ENCODE measurements at regions not wholly inside any gene's neighbourhood (a gene's known extent, or its start where the extent isn't known, plus 50 kb on each side); places are given as distances from the start of the nearest gene placed in this dataset.

DNA sequence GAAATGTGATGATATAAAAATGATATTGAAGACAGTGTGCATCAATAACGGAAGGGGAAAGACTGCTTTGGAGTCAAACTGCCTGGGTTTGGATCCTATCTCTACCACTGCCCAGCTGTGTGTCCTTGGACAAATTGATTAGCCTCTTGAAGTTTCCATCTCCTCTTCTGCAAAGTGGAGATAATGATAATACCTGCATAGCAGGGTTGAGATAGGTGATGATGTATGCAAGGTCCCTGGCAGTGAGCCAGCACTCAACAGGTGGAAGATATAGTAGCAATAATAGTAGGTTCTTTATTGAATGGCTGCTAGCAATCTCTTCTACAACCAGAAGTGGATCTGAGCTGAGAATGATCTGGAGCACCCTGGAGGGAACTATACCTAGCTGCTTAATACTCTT is 166.7 kb downstream of the MIS18A start:
- Mint-ChIP-seq H3K9me3 (no peaks in the 10 kb centered on the region), H3K27me3 (peaks cover 6 to 17% of the 10 kb centered on the region in 2 donors), H3K36me3 (no peaks in the 10 kb centered on the region), H3K27ac (no peak overlapping the region), H3K4me3 (no peak overlapping the region), H3K4me1 (no peaks in the 10 kb centered on the region)
- Histone ChIP-seq H3K4me1 (ENCODE audit: insufficient read depth, low read length) (no peaks in the 10 kb centered on the region), H3K27me3 (ENCODE audit: insufficient read depth, low read length, poor library complexity, severe bottlenecking) (no peaks in the 10 kb centered on the region), H3K4me3 (ENCODE audit: low read length) (no peak overlapping the region), H3K36me3 (ENCODE audit: insufficient read depth, low read length) (no peaks in the 10 kb centered on the region), H3K27ac (ENCODE audit: low read depth, low read length) (no peak overlapping the region), H3K9me3 (ENCODE audit: low read length) (no peaks in the 10 kb centered on the region)
- ChIA-PET POLR2A (no interaction called here), CTCF (no interaction called here)
- no peak for DNase-seq

DNA sequence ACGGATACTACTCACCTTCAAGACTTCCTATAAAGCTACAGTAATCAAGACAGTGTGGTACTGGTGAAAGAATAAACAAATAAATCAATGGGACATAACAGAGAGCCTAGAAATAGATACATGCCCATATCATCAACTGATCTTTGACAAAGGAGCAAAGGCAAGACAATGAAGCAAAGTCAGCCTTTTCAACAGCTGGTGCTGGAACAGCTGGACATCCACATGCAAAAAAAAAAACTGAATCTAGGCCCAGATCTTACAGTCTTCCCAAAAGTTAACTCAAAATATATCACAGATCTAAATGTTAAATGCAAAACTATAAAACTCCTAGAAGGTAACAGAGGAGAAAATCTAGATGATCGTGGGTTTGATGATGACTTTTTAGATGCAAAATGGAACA is 170.3 kb downstream of the MIS18A start:
- H3K9me3 ChIP-seq (ENCODE audit: low read length): no peaks in the 10 kb centered on the region
- ChIA-PET CTCF (no interaction called here), POLR2A (no interaction called here)
- Mint-ChIP-seq H3K4me3 (no peak overlapping the region), H3K27ac (no peak overlapping the region), H3K36me3 (no peaks in the 10 kb centered on the region), H3K4me1 (no peaks in the 10 kb centered on the region), H3K9me3 (peaks cover 0 to 5% (median 0%) of the 10 kb centered on the region in 5 donors), H3K27me3 (peaks cover 8 to 10% of the 10 kb centered on the region in 2 donors)
- no peaks in the 10 kb centered on the region for H3K4me1 ChIP-seq (ENCODE audit: insufficient read depth, low read length)
- H3K36me3 ChIP-seq (ENCODE audit: insufficient read depth, low read length): no peaks in the 10 kb centered on the region
- H3K4me3 ChIP-seq (ENCODE audit: low read length): no peak overlapping the region
- no peak overlapping the region for H3K27ac ChIP-seq (ENCODE audit: low read depth, low read length)
- no peaks in the 10 kb centered on the region for H3K27me3 ChIP-seq (ENCODE audit: insufficient read depth, low read length, poor library complexity, severe bottlenecking)
- no peak for DNase-seq

DNA sequence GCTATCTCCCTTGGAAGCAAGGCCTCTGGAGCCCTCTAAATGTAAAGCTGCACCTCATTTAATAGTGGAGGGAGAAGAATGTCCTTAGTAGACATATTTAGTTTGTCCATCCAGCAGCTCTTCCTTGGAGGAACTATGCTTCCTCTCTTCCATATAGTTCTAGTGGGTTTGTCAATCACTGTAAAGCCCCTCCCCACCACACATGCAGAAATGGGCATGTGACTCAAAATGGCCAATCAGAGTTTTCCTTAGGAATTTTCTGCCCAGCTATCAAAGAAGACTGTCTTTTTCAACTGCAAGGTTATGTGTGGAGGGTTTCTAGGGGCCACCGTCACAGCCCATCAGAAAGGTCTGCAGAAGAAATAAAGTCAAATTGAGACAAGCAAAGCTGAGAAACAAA is 175.5 kb downstream of the MIS18A start:
- Mint-ChIP-seq H3K27ac (no peak overlapping the region), H3K9me3 (peaks cover 0 to 5% (median 0%) of the 10 kb centered on the region in 5 donors), H3K4me1 (no peaks in the 10 kb centered on the region), H3K27me3 (peaks cover 5 to 11% of the 10 kb centered on the region in 2 donors), H3K4me3 (no peak overlapping the region), H3K36me3 (no peaks in the 10 kb centered on the region)
- Histone ChIP-seq H3K27ac (ENCODE audit: low read depth, low read length) (no peak overlapping the region), H3K36me3 (ENCODE audit: insufficient read depth, low read length) (no peaks in the 10 kb centered on the region), H3K4me1 (ENCODE audit: insufficient read depth, low read length) (no peaks in the 10 kb centered on the region), H3K9me3 (ENCODE audit: low read length) (no peaks in the 10 kb centered on the region), H3K4me3 (ENCODE audit: low read length) (no peak overlapping the region), H3K27me3 (ENCODE audit: insufficient read depth, low read length, poor library complexity, severe bottlenecking) (no peaks in the 10 kb centered on the region)
- DNase-seq: no peak
- ChIA-PET POLR2A (no interaction called here), CTCF (no interaction called here)

DNA sequence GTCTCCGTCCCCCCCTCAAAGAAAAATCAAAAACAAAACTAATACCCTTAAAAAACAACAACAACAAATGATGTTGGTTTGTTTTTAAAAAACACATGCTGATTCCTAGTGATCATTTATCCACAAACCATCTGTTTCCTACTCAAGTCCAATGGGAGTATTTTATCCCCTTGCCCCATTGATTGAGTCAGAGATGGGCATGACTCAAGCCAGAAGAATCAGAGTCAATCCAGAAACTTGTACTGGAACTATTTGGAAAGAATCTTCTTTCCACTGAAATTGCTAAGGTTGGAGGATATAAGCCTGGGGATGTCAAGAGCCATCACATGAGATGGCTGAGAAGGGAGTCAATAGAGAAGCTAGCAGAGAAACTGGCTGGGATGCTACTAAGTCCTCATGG is 176.4 kb downstream of the MIS18A start:
- Histone ChIP-seq H3K4me1 (ENCODE audit: insufficient read depth, low read length) (no peaks in the 10 kb centered on the region), H3K4me3 (ENCODE audit: low read length) (no peak overlapping the region), H3K27me3 (ENCODE audit: insufficient read depth, low read length, poor library complexity, severe bottlenecking) (no peaks in the 10 kb centered on the region), H3K27ac (ENCODE audit: low read depth, low read length) (no peak overlapping the region), H3K9me3 (ENCODE audit: low read length) (no peaks in the 10 kb centered on the region), H3K36me3 (ENCODE audit: insufficient read depth, low read length) (no peaks in the 10 kb centered on the region)
- Mint-ChIP-seq H3K4me3 (no peak overlapping the region), H3K4me1 (no peaks in the 10 kb centered on the region), H3K27me3 (peaks cover 5 to 11% of the 10 kb centered on the region in 2 donors), H3K9me3 (peaks cover 0 to 5% (median 0%) of the 10 kb centered on the region in 5 donors), H3K27ac (no peak overlapping the region), H3K36me3 (no peaks in the 10 kb centered on the region)
- no peak for DNase-seq
- ChIA-PET POLR2A (no interaction called here), CTCF (no interaction called here)

DNA sequence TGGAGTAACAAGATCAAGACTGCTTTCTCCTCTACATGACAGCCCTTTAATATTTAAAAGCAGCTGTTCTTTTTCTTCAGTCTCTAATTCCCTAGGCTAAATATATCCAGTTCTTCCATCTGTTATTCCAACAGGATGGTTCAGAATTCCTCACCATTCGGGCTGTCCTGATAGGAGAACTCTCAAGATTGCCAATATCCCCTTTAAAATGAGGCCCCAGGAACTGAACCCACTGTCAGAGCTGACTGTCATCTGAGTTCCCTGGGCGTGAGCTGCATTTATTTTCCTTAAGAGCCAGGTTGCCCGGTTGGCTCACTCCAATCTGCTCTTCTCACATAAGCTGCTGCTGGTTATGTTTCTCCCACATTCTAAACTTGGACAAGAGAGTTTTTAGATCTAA is 177.6 kb downstream of the MIS18A start:
- CTCF ChIA-PET: no interaction called here
- Mint-ChIP-seq H3K36me3 (no peaks in the 10 kb centered on the region), H3K9me3 (peaks cover 0 to 5% (median 0%) of the 10 kb centered on the region in 5 donors), H3K4me1 (no peaks in the 10 kb centered on the region), H3K27ac (no peak overlapping the region), H3K27me3 (peaks cover 10 to 17% of the 10 kb centered on the region in 2 donors), H3K4me3 (no peak overlapping the region)
- DNase-seq: no peak
- Histone ChIP-seq H3K36me3 (ENCODE audit: insufficient read depth, low read length) (no peaks in the 10 kb centered on the region), H3K9me3 (ENCODE audit: low read length) (no peaks in the 10 kb centered on the region), H3K4me1 (ENCODE audit: insufficient read depth, low read length) (no peaks in the 10 kb centered on the region), H3K4me3 (ENCODE audit: low read length) (no peak overlapping the region), H3K27ac (ENCODE audit: low read depth, low read length) (no peak overlapping the region), H3K27me3 (ENCODE audit: insufficient read depth, low read length, poor library complexity, severe bottlenecking) (no peaks in the 10 kb centered on the region)
- POLR2A ChIA-PET: no interaction called here

DNA sequence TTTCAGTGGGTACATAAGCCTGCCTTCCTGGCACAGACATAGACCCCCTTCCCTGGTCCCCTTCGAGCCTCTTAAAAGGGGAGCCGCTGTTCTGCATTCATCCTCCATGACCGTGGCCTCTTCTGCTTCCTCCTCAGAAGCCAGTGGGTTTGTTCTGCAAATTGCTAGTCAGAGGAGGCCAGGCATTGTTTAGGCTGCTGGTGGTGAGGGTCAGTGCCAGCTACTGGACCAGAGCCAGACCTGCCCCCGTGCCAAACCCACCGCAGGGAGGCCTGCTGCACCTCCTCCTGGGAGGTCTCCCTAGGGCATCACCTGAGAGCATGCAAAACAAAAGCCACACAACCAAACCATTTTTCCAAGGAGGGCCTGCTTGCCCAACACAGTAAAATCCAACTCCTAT is 178.4 kb downstream of the MIS18A start:
- Mint-ChIP-seq H3K9me3 (peaks cover 0 to 5% (median 2%) of the 10 kb centered on the region in 5 donors), H3K36me3 (no peaks in the 10 kb centered on the region), H3K27me3 (peaks cover 10 to 17% of the 10 kb centered on the region in 2 donors), H3K4me1 (no peaks in the 10 kb centered on the region), H3K27ac (no peak overlapping the region), H3K4me3 (no peak overlapping the region)
- Histone ChIP-seq H3K4me3 (ENCODE audit: low read length) (no peak overlapping the region), H3K27me3 (ENCODE audit: insufficient read depth, low read length, poor library complexity, severe bottlenecking) (no peaks in the 10 kb centered on the region), H3K4me1 (ENCODE audit: insufficient read depth, low read length) (no peaks in the 10 kb centered on the region), H3K27ac (ENCODE audit: low read depth, low read length) (no peak overlapping the region), H3K36me3 (ENCODE audit: insufficient read depth, low read length) (no peaks in the 10 kb centered on the region), H3K9me3 (ENCODE audit: low read length) (no peaks in the 10 kb centered on the region)
- CTCF ChIA-PET: no interaction called here
- DNase-seq: no peak
- POLR2A ChIA-PET: no interaction called here

DNA sequence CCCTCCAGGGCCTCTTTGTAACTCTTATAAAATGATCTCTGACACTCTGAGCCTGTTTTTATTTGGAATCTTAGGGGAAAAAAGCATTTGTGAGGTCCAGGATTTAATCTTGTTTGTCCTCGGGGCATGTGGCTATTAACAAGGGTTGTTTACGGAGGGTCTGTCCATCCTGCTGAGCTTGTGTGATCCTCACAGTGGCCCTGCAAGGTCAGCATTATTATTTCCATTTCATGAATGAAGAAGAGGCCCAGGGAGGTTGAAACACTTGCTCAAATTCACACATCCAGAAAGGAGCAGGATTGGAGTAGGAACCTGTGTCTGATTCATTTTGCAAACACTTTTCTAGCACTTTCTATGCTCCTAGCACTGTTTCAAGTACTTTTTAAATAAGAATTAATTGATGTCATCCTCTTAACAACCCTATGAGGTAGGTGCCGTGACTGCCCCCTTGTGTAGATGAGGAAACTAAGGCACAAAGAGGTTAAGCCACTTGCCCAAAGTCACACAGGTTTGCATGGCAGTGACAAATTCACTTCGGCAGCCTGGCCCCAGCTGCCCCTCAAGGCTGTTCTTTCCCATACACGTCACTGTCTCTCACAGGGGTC is 178.9 kb downstream of the MIS18A start:
- CTCF ChIA-PET: no interaction called here
- H3K27me3 Mint-ChIP-seq: peaks cover 8 to 21% of the 10 kb centered on the region in 2 donors

GRCh38 chr21:32096411-32096810 is 182.4 kb downstream of the MIS18A start:
- no peak overlapping the region for H3K4me3 Mint-ChIP-seq
- H3K27ac Mint-ChIP-seq: peak overlapping the region in 1 of 8 donors; percentile 14
- ChIA-PET POLR2A (no interaction called here), CTCF (interaction anchor here (1.1 kb wide), 2 partner anchors 8 to 182 kb away, joined by 3 read pairs; partner anchors contain the start of gene MIS18A)
- H3K4me1 Mint-ChIP-seq: no peaks in the 10 kb centered on the region
- Histone ChIP-seq H3K4me1 (ENCODE audit: insufficient read depth, low read length) (no peaks in the 10 kb centered on the region), H3K4me3 (ENCODE audit: low read length) (no peak overlapping the region), H3K9me3 (ENCODE audit: low read length) (no peaks in the 10 kb centered on the region), H3K36me3 (ENCODE audit: insufficient read depth, low read length) (no peaks in the 10 kb centered on the region), H3K27ac (ENCODE audit: low read depth, low read length) (no peak overlapping the region), H3K27me3 (ENCODE audit: insufficient read depth, low read length, poor library complexity, severe bottlenecking) (no peaks in the 10 kb centered on the region)
- no peaks in the 10 kb centered on the region for H3K36me3 Mint-ChIP-seq
- H3K9me3 Mint-ChIP-seq: peaks cover 0 to 6% (median 4%) of the 10 kb centered on the region in 5 donors
- peaks cover 14 to 26% of the 10 kb centered on the region in 2 donors for H3K27me3 Mint-ChIP-seq
- DNase-seq: no peak

More for the DNA sequence above, 178.9 kb downstream of the MIS18A start:
- no peaks in the 10 kb centered on the region for H3K9me3 ChIP-seq (ENCODE audit: low read length)
- Mint-ChIP-seq H3K4me1 (no peaks in the 10 kb centered on the region), H3K36me3 (no peaks in the 10 kb centered on the region), H3K4me3 (no peak overlapping the region), H3K27ac (no peak overlapping the region), H3K9me3 (peaks cover 0 to 4% (median under 1%) of the 10 kb centered on the region in 5 donors)
- H3K36me3 ChIP-seq (ENCODE audit: insufficient read depth, low read length): no peaks in the 10 kb centered on the region
- H3K4me3 ChIP-seq (ENCODE audit: low read length): no peak overlapping the region
- H3K27ac ChIP-seq (ENCODE audit: low read depth, low read length): no peak overlapping the region
- no peaks in the 10 kb centered on the region for H3K27me3 ChIP-seq (ENCODE audit: insufficient read depth, low read length, poor library complexity, severe bottlenecking)
- POLR2A ChIA-PET: no interaction called here
- no peak for DNase-seq
- H3K4me1 ChIP-seq (ENCODE audit: insufficient read depth, low read length): no peaks in the 10 kb centered on the region

Data from CD8-positive, alpha-beta memory T cell (primary cell).